Smooth muscle cell of the brain vasculature (primary cell): ENCODE measurements at regions not wholly inside any gene's neighbourhood (a gene's known extent, or its start where the extent isn't known, plus 50 kb on each side); places are given as distances from the start of the nearest gene placed in this dataset.
"Not testable (repeated sequence)": the region's sequence is repeated elsewhere in the genome, so short reads cannot be mapped to it uniquely, and the experiment has no call there.

ENCODE experiments used
- DNase-seq: peaks from one replicate; pipeline ENCODE4 v3.0.0-alpha.2; 2012; ENCODE audit warnings: low read depth, low spot score

- no peak for DNase-seq
Measured at GRCh38 chr7:17090751-17091150, 207.7 kb upstream of the AHR start.

GRCh38 chr7:17093461-17093860 is 205.0 kb upstream of the AHR start:
- no peak for DNase-seq

DNA sequence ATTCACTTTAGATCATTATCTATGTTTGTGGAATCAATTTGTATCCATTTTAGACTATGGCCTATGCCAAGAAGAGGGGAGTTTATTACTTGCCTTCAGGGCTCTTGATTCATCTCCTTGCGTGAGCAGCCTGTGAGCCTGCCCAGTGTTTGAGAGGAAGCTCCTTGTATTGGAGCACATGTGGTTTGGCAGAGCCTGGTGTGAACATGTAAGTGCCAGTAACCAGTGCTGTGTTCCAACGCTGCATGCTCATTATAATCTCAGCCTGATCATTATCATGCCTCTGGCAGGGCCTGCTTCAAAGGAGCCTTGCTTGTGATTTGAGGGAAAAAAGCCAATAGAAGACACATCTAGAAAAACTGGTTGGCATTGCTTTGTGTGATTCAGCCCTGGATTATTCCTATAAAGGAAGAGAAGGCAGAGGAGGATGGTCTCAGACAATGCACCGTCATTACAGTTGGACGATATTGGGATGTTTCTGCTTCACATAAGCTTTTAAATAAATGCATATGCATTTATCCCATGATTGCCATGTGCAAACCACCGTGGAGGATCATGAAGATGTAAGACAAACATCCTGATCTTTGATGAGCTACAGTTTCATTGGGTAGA is 203.4 kb upstream of the AHR start:
- DNase-seq: no peak

GRCh38 chr7:17095931-17096330 is 202.5 kb upstream of the AHR start:
- no peak for DNase-seq

DNA sequence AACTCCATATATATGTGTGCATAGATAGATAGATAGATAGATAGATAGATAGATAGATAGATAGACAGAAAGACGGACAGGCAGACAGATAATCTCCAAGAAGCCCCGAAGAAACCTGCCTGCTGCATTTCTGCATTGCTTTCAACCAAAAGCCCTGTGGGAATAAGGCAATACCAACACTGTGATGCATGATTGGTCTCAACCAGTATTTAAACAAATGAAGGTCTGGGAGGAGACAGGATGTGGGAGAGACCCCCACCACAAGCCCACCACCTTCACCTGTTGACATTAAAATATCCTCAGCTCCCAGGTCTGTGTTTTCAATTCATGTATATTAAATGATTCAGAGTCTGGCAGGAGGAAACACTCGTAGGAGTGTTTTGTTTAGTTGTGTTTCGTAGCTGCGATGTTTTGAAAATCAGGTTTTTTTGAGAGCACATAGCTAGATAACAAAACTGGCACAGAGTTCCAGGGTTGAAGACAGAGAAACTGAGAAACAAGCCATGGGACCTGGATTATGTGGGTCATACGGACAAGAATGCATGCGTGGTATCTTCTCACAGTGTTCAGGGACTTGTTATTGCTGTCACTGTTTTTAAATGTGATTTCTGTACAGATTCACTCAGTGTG is 200.7 kb upstream of the AHR start:
- DNase-seq: no peak

- DNase-seq: no peak
Measured at GRCh38 chr7:17098515-17098914, 199.9 kb upstream of the AHR start.

GRCh38 chr7:17099083-17099973 is 199.1 kb upstream of the AHR start:
- no peak for DNase-seq

GRCh38 chr7:17099974-17100509 is 198.4 kb upstream of the AHR start:
- DNase-seq: not testable (repeated sequence)

- no peak for DNase-seq
Measured at GRCh38 chr7:17101207-17101696, 197.2 kb upstream of the AHR start.

- no peak for DNase-seq
Measured at GRCh38 chr7:17103170-17103569, 195.3 kb upstream of the AHR start.

GRCh38 chr7:17103984-17104383 is 194.5 kb upstream of the AHR start:
- DNase-seq: no peak

GRCh38 chr7:17104419-17104818 is 194.0 kb upstream of the AHR start:
- DNase-seq: no peak

DNA sequence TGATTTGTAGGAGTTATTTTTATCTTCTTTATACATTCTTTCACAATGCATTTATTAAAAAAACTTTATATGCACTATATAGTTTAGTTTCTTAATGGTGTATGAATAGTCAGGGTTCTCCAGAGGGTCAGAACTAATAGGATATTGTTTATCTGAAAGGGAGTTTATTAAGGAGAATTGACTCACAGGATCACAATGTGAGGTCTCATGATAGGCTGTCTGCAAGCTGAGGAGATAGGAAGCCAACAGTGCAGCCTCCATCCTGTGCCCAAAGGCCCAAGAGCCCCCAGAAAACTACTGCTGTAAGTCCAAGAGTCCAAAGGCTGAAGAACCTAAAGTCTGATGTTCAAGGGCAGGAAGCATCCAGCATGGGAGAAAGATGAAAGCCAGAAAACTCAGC is 192.8 kb upstream of the AHR start:
- DNase-seq: no peak

DNA sequence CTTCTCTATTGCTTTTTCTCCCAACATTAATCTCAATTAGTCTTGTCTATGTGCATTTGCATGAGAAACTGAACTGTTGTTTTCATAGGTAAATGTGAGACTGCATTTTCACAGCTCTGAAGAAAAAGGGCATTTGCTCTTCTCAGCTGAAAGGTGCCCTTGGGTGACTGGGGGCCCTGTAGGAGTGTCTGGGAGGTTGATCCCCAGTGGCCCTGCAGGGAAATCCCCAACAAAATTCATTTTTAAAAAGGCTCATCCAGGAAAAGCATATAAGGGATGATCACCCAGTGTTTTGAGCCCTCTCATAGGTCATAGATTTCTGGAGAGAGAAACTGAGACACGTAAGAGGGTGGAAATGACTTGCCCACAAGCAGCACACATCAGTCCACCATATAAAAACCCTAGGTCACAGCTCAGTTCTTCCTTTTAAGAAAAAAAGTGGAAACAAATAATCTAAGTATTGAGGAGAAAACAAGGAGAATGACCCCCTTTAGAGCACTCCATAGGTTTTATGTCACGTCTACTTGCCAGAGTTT is 190.3 kb upstream of the AHR start:
- no peak for DNase-seq

- DNase-seq: no peak
Measured at GRCh38 chr7:17109020-17109419, 189.4 kb upstream of the AHR start.

DNA sequence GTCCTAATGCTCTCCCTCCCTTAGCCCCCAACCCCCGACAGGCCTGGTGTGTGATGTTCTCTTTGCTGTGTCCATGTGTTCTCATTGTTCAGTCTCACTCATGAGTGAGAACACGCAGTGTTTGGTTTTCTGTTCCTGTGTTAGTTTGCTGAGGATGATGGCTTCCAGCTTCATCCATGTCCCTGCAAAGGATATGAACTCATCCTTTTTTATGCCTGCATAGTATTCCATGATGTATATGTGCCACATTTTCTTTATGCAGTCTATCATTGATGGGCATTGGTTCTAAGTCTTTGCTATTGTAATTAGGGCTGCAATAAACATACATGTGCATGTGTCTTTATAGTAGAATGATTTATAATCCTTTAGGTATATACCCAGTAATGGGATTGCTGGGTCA is 184.7 kb upstream of the AHR start:
- DNase-seq: not testable (repeated sequence)

- DNase-seq: no peak
Measured at GRCh38 chr7:17118412-17118811, 180.0 kb upstream of the AHR start.

DNA sequence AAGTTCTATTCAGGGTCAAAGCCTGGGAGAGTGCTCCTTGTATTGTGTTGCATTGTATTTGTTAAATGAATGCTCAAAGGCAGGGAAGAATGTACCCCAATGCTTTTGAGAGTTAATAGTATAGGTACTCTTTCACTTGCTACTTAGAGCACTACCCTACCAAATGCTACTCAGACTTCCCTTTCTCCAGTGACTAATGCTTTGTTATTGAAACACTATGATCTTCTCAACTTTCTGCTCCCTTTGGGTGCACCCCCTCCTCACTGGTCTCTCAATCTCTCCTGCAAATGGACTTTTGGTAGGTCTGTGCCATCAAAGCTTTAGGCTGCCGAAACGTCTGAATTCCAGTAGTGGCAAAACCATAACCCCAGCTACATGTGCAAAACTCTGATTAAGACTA is 177.7 kb upstream of the AHR start:
- no peak for DNase-seq

DNA sequence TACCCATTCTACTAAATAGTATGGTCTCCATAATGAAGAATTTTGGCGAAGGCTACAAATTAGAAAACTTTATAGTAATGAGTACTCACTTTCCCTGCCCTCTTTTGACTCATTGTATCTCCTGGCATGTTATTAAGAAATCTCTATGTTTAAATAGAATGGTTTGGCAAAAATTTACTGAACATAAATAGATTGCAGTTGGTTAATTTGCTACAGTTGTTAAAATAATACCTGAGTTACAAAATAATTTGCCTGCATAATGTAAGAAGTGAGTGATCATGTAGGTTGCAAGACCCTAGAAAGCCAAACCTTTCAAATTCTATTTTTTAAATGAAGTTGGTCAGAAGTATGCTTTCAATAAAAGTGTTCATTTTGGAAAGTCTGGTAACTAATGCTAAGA is 176.8 kb upstream of the AHR start:
- no peak for DNase-seq

DNA sequence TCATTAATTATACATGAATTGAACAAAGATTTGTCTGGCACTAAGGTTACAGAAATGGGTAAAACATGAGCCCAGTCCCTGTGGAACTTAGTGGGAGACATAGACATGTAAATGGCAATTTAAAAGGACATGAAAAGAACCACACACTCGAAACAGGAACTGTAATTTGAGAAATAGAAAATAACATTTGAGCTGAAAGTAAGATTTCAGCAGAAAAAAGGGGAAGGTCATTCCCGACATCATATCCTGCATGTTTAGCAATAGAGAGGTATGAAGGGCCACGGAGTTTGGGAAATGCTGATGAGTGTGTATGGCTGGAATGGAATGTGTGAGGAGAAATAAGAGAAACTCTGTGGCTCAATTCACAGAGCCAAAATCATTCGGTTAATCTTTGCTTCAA is 175.4 kb upstream of the AHR start:
- DNase-seq: no peak

DNA sequence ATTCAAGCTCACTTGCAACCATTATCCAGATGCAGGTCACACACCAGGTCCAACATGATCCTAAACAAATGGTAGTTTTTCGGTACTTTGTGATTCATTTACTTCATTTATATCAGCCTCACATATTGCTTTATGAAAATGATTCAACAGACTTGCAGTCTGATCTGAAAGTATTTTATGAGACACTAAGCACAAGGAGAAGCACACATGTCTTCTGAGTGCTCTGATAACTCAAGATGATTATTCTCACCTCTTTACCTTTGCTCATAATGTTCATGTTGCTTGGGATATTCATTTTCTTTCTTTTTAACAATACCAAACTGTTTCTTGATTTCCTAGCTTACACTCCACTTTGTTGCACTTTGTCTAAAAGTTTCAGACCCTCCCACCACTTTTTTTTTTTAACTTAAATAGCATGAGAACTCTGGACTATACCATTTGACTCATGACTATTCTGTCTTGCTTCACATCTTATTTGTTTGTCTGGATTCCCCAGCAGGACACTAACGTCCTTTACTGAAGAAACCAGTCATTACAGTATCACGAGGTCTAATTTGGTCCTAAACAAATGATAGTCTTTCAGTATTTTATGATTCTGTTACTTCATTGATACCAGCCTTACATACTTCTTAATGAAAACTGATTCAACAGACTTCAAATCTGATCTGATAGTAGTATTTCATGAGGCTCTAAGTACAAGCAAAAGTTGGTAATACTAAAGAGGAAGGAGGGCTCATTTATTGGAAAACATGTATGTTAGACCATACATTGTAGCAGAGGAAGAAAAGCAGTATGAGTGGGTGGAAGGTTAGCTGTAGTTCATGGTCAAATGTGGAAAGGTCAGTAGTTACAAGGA is 171.8 kb upstream of the AHR start:
- no peak for DNase-seq
